ENCODE measurements at regions not wholly inside any gene's neighbourhood (a gene's known extent, or its start where the extent isn't known, plus 50 kb on each side); places are given as distances from the start of the nearest gene placed in this dataset.

DNA sequence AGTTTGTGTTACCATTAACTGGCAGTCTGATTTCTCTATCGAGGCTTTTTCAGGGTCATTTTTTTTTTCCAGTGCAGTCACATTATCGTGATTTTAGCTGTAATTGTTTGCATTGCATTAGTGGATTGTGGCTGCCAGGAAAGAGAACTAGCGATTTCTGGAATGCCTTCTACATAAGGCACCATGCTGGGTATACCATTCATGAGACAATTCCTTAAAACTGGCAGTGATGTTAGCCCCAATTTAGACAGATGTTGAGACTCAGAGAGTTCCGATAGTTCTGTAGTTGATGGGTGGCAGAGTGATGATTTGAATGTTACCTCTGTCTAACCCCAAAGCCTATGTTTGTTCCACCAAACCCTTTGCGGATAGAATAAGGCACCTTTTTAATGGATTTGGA lies 175.4 kb upstream of the TENM3 start:
- Histone ChIP-seq H3K27me3 (replicated peaks; ENCODE audit: control insufficient read depth, insufficient read depth, low read length) (no peaks in the 10 kb centered on the region), H3K36me3 (ENCODE audit: control insufficient read depth, insufficient read depth, low read length) (no peaks in the 10 kb centered on the region), H3K4me3 (replicated peaks; ENCODE audit: low read depth, low read length) (no peak overlapping the region)
- TF ChIP-seq, protein P1, sequence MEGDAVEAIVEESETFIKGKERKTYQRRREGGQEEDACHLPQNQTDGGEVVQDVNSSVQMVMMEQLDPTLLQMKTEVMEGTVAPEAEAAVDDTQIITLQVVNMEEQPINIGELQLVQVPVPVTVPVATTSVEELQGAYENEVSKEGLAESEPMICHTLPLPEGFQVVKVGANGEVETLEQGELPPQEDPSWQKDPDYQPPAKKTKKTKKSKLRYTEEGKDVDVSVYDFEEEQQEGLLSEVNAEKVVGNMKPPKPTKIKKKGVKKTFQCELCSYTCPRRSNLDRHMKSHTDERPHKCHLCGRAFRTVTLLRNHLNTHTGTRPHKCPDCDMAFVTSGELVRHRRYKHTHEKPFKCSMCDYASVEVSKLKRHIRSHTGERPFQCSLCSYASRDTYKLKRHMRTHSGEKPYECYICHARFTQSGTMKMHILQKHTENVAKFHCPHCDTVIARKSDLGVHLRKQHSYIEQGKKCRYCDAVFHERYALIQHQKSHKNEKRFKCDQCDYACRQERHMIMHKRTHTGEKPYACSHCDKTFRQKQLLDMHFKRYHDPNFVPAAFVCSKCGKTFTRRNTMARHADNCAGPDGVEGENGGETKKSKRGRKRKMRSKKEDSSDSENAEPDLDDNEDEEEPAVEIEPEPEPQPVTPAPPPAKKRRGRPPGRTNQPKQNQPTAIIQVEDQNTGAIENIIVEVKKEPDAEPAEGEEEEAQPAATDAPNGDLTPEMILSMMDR (IDR thresholded peaks at IDR 0.05; ENCODE audit: insufficient read depth, low read length, poor library complexity, severe bottlenecking), result no peak
- DNase-seq (ENCODE audit: extremely low read depth, insufficient read length), result no peak

DNA sequence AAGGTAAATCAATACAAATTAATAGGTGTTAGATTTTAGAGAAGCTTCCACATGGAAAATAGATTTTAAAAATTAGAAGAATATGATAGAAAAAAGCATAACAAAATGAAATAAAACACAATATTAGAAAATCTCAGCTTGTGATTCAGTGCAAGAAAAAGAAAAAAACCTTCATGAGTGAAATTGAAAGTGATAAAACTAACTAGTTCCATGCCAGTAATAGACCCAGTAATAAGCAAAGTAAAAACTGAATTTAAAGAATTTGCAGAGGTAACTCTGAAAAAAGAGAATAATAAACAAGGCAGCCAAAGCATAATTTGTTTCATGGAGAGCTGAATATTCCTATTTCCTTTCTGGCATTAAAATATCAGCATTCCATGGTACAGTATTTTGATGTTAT lies 174.3 kb upstream of the TENM3 start:
- TF ChIP-seq, protein P1 (IDR thresholded peaks at IDR 0.05; ENCODE audit: insufficient read depth, low read length, poor library complexity, severe bottlenecking), result no peak
- H3K4me3 ChIP-seq (replicated peaks; ENCODE audit: low read depth, low read length), result no peak overlapping the region
- H3K36me3 ChIP-seq (ENCODE audit: control insufficient read depth, insufficient read depth, low read length), result no peaks in the 10 kb centered on the region
- H3K27me3 ChIP-seq (replicated peaks; ENCODE audit: control insufficient read depth, insufficient read depth, low read length), result no peaks in the 10 kb centered on the region
- DNase-seq (ENCODE audit: extremely low read depth, insufficient read length), result no peak

DNA sequence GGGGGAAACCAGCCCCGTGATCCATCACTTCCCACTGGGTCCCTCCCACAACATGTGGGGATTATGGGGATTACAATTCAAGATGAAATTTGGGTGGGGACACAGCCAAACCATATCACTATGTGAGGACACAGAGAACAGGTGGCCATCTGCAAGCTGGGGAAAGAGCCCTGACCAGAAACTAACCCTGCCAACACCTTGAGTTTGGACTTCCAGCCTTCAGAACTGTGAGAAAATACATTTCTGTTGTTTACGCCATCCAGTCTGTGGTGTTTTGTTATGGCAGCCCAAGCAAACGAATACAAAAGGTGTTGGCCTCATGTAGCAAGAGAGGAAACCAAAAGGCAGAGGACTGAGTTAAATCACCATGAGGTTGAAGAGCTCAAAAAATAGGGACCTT lies 169.9 kb upstream of the TENM3 start:
- TF ChIP-seq, protein P1 (IDR thresholded peaks at IDR 0.05; ENCODE audit: insufficient read depth, low read length, poor library complexity, severe bottlenecking), result no peak
- no peak for DNase-seq (ENCODE audit: extremely low read depth, insufficient read length)
- Histone ChIP-seq H3K27me3 (replicated peaks; ENCODE audit: control insufficient read depth, insufficient read depth, low read length) (no peaks in the 10 kb centered on the region), H3K4me3 (replicated peaks; ENCODE audit: low read depth, low read length) (no peak overlapping the region), H3K36me3 (ENCODE audit: control insufficient read depth, insufficient read depth, low read length) (no peaks in the 10 kb centered on the region)

DNA sequence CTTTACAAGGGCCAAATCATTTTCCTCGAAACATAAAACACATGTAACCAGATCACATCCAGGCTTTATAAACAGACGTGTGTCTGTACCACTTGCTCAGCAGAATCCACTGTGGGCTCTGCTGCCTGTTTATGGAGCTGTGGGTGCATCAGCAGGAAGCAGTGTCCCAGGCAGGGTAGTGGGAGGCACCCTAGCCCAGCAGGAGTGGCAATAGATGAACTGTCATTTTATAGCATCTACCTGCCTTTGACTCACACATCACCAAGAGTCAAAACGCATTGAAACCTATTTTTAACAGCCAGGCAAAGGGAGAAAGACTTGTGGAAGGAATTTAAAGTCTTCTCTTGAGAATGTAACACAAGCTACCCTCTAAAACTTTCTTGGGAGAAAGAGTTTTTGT lies 169.1 kb upstream of the TENM3 start:
- H3K27me3 ChIP-seq (replicated peaks; ENCODE audit: control insufficient read depth, insufficient read depth, low read length), result no peaks in the 10 kb centered on the region
- no peak for DNase-seq (ENCODE audit: extremely low read depth, insufficient read length)
- no peak overlapping the region for H3K4me3 ChIP-seq (replicated peaks; ENCODE audit: low read depth, low read length)
- TF ChIP-seq, protein P1 (IDR thresholded peaks at IDR 0.05; ENCODE audit: insufficient read depth, low read length, poor library complexity, severe bottlenecking), result no peak
- no peaks in the 10 kb centered on the region for H3K36me3 ChIP-seq (ENCODE audit: control insufficient read depth, insufficient read depth, low read length)

DNA sequence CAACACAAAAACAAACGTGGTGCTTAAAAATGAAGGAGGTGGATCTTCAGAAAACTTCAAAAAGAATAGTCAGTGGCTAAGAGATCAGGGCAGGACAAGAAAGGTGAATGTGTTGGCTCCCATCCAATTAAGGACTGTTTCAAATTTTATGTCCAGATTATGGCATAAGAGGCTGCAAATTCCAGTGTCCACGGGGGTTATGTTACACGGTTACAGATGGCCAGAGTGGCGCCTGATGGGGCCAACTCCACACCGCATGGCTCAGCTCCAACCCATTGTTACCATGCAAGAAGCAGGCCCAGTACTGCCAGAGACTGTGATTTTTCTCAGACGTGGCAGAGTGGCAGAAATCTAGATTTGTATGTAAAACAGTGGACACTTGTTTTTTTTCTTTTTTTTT lies 168.4 kb upstream of the TENM3 start:
- no peak for DNase-seq (ENCODE audit: extremely low read depth, insufficient read length)
- Histone ChIP-seq H3K4me3 (replicated peaks; ENCODE audit: low read depth, low read length) (no peak overlapping the region), H3K27me3 (replicated peaks; ENCODE audit: control insufficient read depth, insufficient read depth, low read length) (no peaks in the 10 kb centered on the region), H3K36me3 (ENCODE audit: control insufficient read depth, insufficient read depth, low read length) (no peaks in the 10 kb centered on the region)
- TF ChIP-seq, protein P1 (IDR thresholded peaks at IDR 0.05; ENCODE audit: insufficient read depth, low read length, poor library complexity, severe bottlenecking), result no peak

DNA sequence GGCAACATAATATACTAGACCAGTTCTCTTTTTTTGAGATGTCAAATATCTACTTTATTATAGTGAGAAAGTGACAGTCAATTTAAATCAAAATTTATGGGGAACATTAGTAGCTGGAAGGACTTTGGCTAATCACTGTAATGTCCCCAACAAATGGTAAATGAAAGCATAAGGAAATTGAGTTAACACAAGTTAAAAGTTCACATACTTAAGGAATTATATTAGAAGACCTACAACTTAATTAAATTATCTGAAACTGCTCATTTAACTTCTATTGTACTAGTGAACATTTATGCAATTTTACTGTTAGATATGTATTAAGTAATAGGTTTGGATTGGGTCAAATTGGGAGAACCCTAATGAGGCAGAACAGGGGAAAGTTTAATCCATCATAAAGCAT lies 160.3 kb upstream of the TENM3 start:
- TF ChIP-seq, protein P1 (IDR thresholded peaks at IDR 0.05; ENCODE audit: insufficient read depth, low read length, poor library complexity, severe bottlenecking), result no peak
- Histone ChIP-seq H3K36me3 (ENCODE audit: control insufficient read depth, insufficient read depth, low read length) (no peaks in the 10 kb centered on the region), H3K4me3 (replicated peaks; ENCODE audit: low read depth, low read length) (no peak overlapping the region), H3K27me3 (replicated peaks; ENCODE audit: control insufficient read depth, insufficient read depth, low read length) (no peaks in the 10 kb centered on the region)
- no peak for DNase-seq (ENCODE audit: extremely low read depth, insufficient read length)
